Activated CD4-positive, alpha-beta memory T cell treated with anti-CD3 and anti-CD28 coated beads for 36 hours (primary cell): ENCODE measurements at regions not wholly inside any gene's neighbourhood (a gene's known extent, or its start where the extent isn't known, plus 50 kb on each side); places are given as distances from the start of the nearest gene placed in this dataset.

Source experiments
- CTCF ChIA-PET: fragments of 350-600 bp; sonication (Branson Sonifier 250); formaldehyde crosslinking; loops from one replicate; lab custom pipeline; 2021; ENCODE audit warnings: antibody characterized with exemption, inconsistent platforms; lab: Charles Lee
- POLR2A ChIA-PET: fragments of 350-600 bp; sonication (Branson Sonifier 250); formaldehyde crosslinking; loops from one replicate; lab custom pipeline; 2021; ENCODE audit warnings: antibody characterized with exemption; lab: Charles Lee
- DNase-seq: peaks from one replicate; pipeline ENCODE4 v3.0.0-alpha.2; 2020
- H3K27ac Mint-ChIP-seq: one replicate; pipeline ENCODE4 v1.8.0; 2021; ENCODE audit warnings: mixed read lengths
- H3K27me3 Mint-ChIP-seq: one replicate; pipeline ENCODE4 v1.8.0; 2021; ENCODE audit warnings: mixed read lengths
- H3K36me3 Mint-ChIP-seq: one replicate; pipeline ENCODE4 v1.8.0; 2021; ENCODE audit warnings: mixed read lengths
- H3K4me1 Mint-ChIP-seq: one replicate; pipeline ENCODE4 v1.8.0; 2021; ENCODE audit warnings: low read depth, mixed read lengths
- H3K4me3 Mint-ChIP-seq: one replicate; pipeline ENCODE4 v1.8.0; 2021; ENCODE audit warnings: mild to moderate bottlenecking, mixed read lengths
- H3K9me3 Mint-ChIP-seq: one replicate; pipeline ENCODE4 v1.8.0; 2021; ENCODE audit warnings: mixed read lengths
- intact Hi-C: fragments of 100-400 bp; cut with micrococcal nuclease; formaldehyde crosslinking; loops from one replicate; pipeline ENCODE4 v1.15.1; 2023

- no peak for DNase-seq
- H3K36me3 Mint-ChIP-seq: peaks cover 4% of the 10 kb centered on the region
- no peaks in the 10 kb centered on the region for H3K9me3 Mint-ChIP-seq
- H3K27ac Mint-ChIP-seq: no peak overlapping the region
- ChIA-PET POLR2A (no interaction called here), CTCF (no interaction called here)
- peaks cover 16% of the 10 kb centered on the region for H3K4me1 Mint-ChIP-seq
- no peaks in the 10 kb centered on the region for H3K27me3 Mint-ChIP-seq
- intact Hi-C loops: no loop called here
- no peak overlapping the region for H3K4me3 Mint-ChIP-seq
These were observed 97.0 kb downstream of the SIPA1L2 start for GRCh38 chr1:232532901-232533300.

DNA sequence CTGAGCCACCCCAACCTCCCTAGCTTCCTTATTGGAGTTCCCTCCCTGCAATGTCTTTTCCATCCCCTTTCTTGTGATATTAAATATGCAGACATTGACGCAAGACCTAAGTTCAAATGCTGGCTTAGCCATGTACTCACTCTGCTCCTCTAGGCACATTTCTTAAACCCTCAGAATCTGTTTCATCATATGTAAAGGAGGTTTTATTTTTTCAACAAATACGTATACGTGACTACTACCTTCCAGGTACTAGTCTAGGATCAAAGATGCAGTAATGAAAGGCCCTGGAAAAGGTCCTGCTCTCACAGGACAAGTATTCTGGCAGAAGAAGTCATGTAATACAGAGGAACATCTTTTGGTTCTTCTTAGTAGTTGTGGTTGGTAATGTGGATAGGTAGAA lies 98.6 kb downstream of the SIPA1L2 start:
- Mint-ChIP-seq H3K9me3 (no peaks in the 10 kb centered on the region), H3K36me3 (peaks cover 4% of the 10 kb centered on the region), H3K27me3 (no peaks in the 10 kb centered on the region), H3K4me1 (peaks cover 14% of the 10 kb centered on the region), H3K4me3 (no peak overlapping the region), H3K27ac (no peak overlapping the region)
- ChIA-PET POLR2A (no interaction called here), CTCF (interaction anchor here (0.6 kb wide), 1 partner anchor 27 kb away, joined by 4 read pairs; no protein-coding TSS in a partner anchor)
- intact Hi-C loops: no loop called here
- DNase-seq: no peak

- Mint-ChIP-seq H3K27ac (no peak overlapping the region), H3K9me3 (no peaks in the 10 kb centered on the region), H3K36me3 (peaks cover 4% of the 10 kb centered on the region), H3K27me3 (no peaks in the 10 kb centered on the region), H3K4me3 (no peak overlapping the region), H3K4me1 (peaks cover 14% of the 10 kb centered on the region)
- POLR2A ChIA-PET: no interaction called here
- CTCF ChIA-PET: no interaction called here
- intact Hi-C loops: no loop called here
- DNase-seq: no peak
These were observed 100.2 kb downstream of the SIPA1L2 start for GRCh38 chr1:232529747-232530146.

GRCh38 chr1:232528472-232529089 lies 101.4 kb downstream of the SIPA1L2 start:
- Mint-ChIP-seq H3K9me3 (no peaks in the 10 kb centered on the region), H3K4me1 (peaks cover 21% of the 10 kb centered on the region), H3K4me3 (no peak overlapping the region), H3K27me3 (no peaks in the 10 kb centered on the region), H3K36me3 (peaks cover 4% of the 10 kb centered on the region), H3K27ac (no peak overlapping the region)
- intact Hi-C loops: no loop called here
- CTCF ChIA-PET: no interaction called here
- no peak for DNase-seq
- POLR2A ChIA-PET: no interaction called here

DNA sequence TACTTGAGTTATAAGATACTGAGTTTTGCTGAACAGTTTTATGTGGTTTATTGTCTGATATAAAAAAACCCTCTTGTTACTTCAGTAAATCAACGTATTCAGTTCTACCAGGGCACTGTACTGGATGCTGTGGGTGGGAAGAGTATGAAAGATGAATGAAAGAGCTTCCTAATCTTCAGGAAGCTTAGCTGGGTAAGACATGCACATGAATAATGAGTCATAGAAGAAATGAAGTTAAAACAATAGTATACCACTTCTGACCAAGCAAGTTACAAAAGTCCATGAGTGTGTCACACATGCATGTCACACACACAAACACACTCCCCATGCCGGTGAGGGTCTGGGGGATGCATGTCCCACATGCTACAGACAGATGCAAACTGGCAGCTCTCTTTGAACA lies 105.9 kb downstream of the SIPA1L2 start:
- intact Hi-C loops: no loop called here
- DNase-seq: no peak
- Mint-ChIP-seq H3K27ac (no peak overlapping the region), H3K4me1 (peaks cover 22% of the 10 kb centered on the region), H3K4me3 (no peak overlapping the region), H3K9me3 (no peaks in the 10 kb centered on the region), H3K36me3 (no peaks in the 10 kb centered on the region), H3K27me3 (peaks cover 6% of the 10 kb centered on the region)
- ChIA-PET POLR2A (no interaction called here), CTCF (no interaction called here)

- Mint-ChIP-seq H3K27me3 (peaks cover 7% of the 10 kb centered on the region), H3K9me3 (no peaks in the 10 kb centered on the region), H3K27ac (no peak overlapping the region), H3K36me3 (no peaks in the 10 kb centered on the region), H3K4me1 (peaks cover 14% of the 10 kb centered on the region), H3K4me3 (no peak overlapping the region)
- ChIA-PET POLR2A (no interaction called here), CTCF (no interaction called here)
- intact Hi-C loops: no loop called here
- DNase-seq: no peak
These were observed 107.7 kb downstream of the SIPA1L2 start for GRCh38 chr1:232522189-232522588.

- ChIA-PET CTCF (no interaction called here), POLR2A (no interaction called here)
- intact Hi-C loops: no loop called here
- Mint-ChIP-seq H3K36me3 (no peaks in the 10 kb centered on the region), H3K4me3 (no peak overlapping the region), H3K27me3 (peaks cover 7% of the 10 kb centered on the region), H3K4me1 (peaks cover 14% of the 10 kb centered on the region), H3K27ac (no peak overlapping the region), H3K9me3 (no peaks in the 10 kb centered on the region)
- no peak for DNase-seq
These were observed 108.3 kb downstream of the SIPA1L2 start for GRCh38 chr1:232521660-232522059.

DNA sequence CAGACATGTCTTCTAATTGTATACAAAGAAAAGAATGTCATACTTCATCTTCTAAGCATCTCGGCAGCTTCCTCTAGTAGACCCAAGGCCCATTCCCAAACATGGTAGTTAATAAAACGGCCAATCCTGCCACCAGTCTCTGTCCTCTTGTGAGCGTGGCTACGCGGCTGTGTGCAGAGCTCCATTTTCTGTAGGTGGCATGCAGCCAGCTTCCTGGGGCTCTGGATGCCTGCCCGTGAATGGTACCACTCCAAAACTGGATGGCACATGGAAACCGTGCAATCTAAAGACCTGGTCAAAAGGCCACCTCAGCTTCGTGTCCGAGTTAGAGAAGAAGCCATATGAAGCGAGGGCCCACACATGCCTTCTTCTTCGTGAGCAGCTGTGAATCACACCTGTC lies 110.7 kb downstream of the SIPA1L2 start:
- Mint-ChIP-seq H3K9me3 (no peaks in the 10 kb centered on the region), H3K27me3 (peaks cover 7% of the 10 kb centered on the region), H3K4me3 (no peak overlapping the region), H3K36me3 (peaks cover 3% of the 10 kb centered on the region), H3K4me1 (peaks cover 13% of the 10 kb centered on the region), H3K27ac (no peak overlapping the region)
- DNase-seq: no peak
- intact Hi-C loops: no loop called here
- CTCF ChIA-PET: no interaction called here
- POLR2A ChIA-PET: no interaction called here

GRCh38 chr1:232518349-232518748 lies 111.6 kb downstream of the SIPA1L2 start:
- intact Hi-C loops: no loop called here
- Mint-ChIP-seq H3K36me3 (peaks cover 8% of the 10 kb centered on the region), H3K4me3 (no peak overlapping the region), H3K9me3 (no peaks in the 10 kb centered on the region), H3K4me1 (peaks cover 7% of the 10 kb centered on the region), H3K27me3 (peaks cover 7% of the 10 kb centered on the region), H3K27ac (no peak overlapping the region)
- ChIA-PET CTCF (no interaction called here), POLR2A (no interaction called here)
- DNase-seq: no peak

GRCh38 chr1:232517204-232517603 lies 112.7 kb downstream of the SIPA1L2 start:
- intact Hi-C loops: no loop called here
- Mint-ChIP-seq H3K36me3 (peaks cover 10% of the 10 kb centered on the region), H3K9me3 (no peaks in the 10 kb centered on the region), H3K27ac (no peak overlapping the region), H3K4me1 (peaks cover 6% of the 10 kb centered on the region), H3K4me3 (no peak overlapping the region), H3K27me3 (peaks cover 6% of the 10 kb centered on the region)
- POLR2A ChIA-PET: no interaction called here
- CTCF ChIA-PET: interaction anchor here (0.7 kb wide), 1 partner anchor 1176 kb away, joined by 3 read pairs; no protein-coding TSS in a partner anchor
- no peak for DNase-seq

- Mint-ChIP-seq H3K27me3 (peaks cover 5% of the 10 kb centered on the region), H3K27ac (no peak overlapping the region), H3K36me3 (peaks cover 10% of the 10 kb centered on the region), H3K4me3 (no peak overlapping the region), H3K9me3 (no peaks in the 10 kb centered on the region), H3K4me1 (no peaks in the 10 kb centered on the region)
- CTCF ChIA-PET: no interaction called here
- POLR2A ChIA-PET: no interaction called here
- intact Hi-C loops: no loop called here
- no peak for DNase-seq
These were observed 114.2 kb downstream of the SIPA1L2 start for GRCh38 chr1:232515706-232516105.

GRCh38 chr1:232512712-232513111 lies 117.2 kb downstream of the SIPA1L2 start:
- no peaks in the 10 kb centered on the region for H3K9me3 Mint-ChIP-seq
- POLR2A ChIA-PET: no interaction called here
- H3K27ac Mint-ChIP-seq: no peak overlapping the region
- no peak for DNase-seq
- H3K4me3 Mint-ChIP-seq: no peak overlapping the region
- no peaks in the 10 kb centered on the region for H3K4me1 Mint-ChIP-seq
- peaks cover 3% of the 10 kb centered on the region for H3K27me3 Mint-ChIP-seq
- H3K36me3 Mint-ChIP-seq: peaks cover 10% of the 10 kb centered on the region
- intact Hi-C loops: no loop called here
- CTCF ChIA-PET: no interaction called here

- ChIA-PET CTCF (no interaction called here), POLR2A (no interaction called here)
- intact Hi-C loops: no loop called here
- H3K27me3 Mint-ChIP-seq: peaks cover 3% of the 10 kb centered on the region
- no peaks in the 10 kb centered on the region for H3K9me3 Mint-ChIP-seq
- no peak overlapping the region for H3K4me3 Mint-ChIP-seq
- peaks cover 10% of the 10 kb centered on the region for H3K36me3 Mint-ChIP-seq
- DNase-seq: no peak
- no peak overlapping the region for H3K27ac Mint-ChIP-seq
- H3K4me1 Mint-ChIP-seq: no peaks in the 10 kb centered on the region
These were observed 118.8 kb downstream of the SIPA1L2 start for GRCh38 chr1:232511172-232511571.
